Mesodermal cell (in vitro differentiated cells): ENCODE measurements at regions not wholly inside any gene's neighbourhood (a gene's known extent, or its start where the extent isn't known, plus 50 kb on each side); places are given as distances from the start of the nearest gene placed in this dataset.

Experiments used
- H3K27ac ChIP-seq: 2 replicates; pipeline ENCODE4 v1.7.0; 2013; ENCODE audit warnings: mild to moderate bottlenecking, low read depth, low read length, moderate library complexity; ENCODE audit not compliant: severe bottlenecking
- H3K36me3 ChIP-seq: 2 replicates; pipeline ENCODE4 v1.7.1; 2013; ENCODE audit warnings: mild to moderate bottlenecking, low read length, moderate library complexity; ENCODE audit not compliant: control insufficient read depth, insufficient read depth
- H3K4me1 ChIP-seq: one replicate; pipeline ENCODE4 v1.7.1; 2013; ENCODE audit warnings: mild to moderate bottlenecking, low read length; ENCODE audit not compliant: insufficient read depth, control insufficient read depth, poor library complexity, severe bottlenecking
- H3K4me3 ChIP-seq: 2 replicates; pipeline ENCODE4 v1.7.0; 2013; ENCODE audit warnings: low read length, control low read depth, mild to moderate bottlenecking; ENCODE audit not compliant: insufficient read depth, poor library complexity, severe bottlenecking; ENCODE audit errors: extremely low read depth
- H3K9me3 ChIP-seq: 2 replicates; pipeline ENCODE4 v1.7.1; 2013; ENCODE audit warnings: mild to moderate bottlenecking, low read length, moderate library complexity; ENCODE audit not compliant: control insufficient read depth
- WGBS, 2 experiments: methylation state at CpG; one replicate each; pipeline ENCODE4 v1.1.5; 2013; ENCODE audit warnings: missing lambda C conversion rate in 2 of 2; ENCODE audit not compliant: insufficient coverage in 2 of 2; 5-methylcytosine and 5-hydroxymethylcytosine counted together

- WGBS, 2 experiments = 92 to 95% methylated on average over 7 to 9 of the region's 12 CpGs
- no peak overlapping the region for H3K27ac ChIP-seq
- H3K36me3 ChIP-seq = no peaks in the 10 kb centered on the region
- H3K4me1 ChIP-seq = peaks cover 5% of the 10 kb centered on the region
- no peaks in the 10 kb centered on the region for H3K9me3 ChIP-seq
- no peak overlapping the region for H3K4me3 ChIP-seq
Measured at GRCh38 chr11:70606248-70606950, 208.1 kb downstream of the CTTN start.

DNA sequence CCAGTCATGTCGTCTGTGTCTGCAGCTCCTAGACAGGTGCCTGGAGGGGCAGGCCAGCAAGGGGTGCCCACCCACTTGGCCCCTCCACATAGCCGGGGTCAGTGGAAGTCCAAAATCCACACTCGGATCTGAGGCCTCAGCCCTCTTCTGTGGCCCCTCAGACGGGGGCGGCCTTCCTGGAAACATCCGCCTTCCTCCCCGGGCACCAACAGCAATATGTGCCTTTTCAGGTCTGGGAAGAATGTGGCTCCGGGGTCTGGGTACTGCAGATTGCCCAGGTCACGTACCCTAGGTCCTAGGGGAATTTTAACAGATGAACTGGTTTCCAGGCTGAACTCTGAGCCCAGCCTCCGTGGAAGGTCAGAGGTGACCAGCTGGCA, 208.6 kb downstream of the CTTN start:
- no peak overlapping the region for H3K27ac ChIP-seq
- 88% methylated on average over 10 of the region's 10 CpGs for WGBS, 2 experiments
- no peak overlapping the region for H3K4me3 ChIP-seq
- no peaks in the 10 kb centered on the region for H3K9me3 ChIP-seq
- H3K36me3 ChIP-seq = no peaks in the 10 kb centered on the region
- H3K4me1 ChIP-seq = peaks cover 7% of the 10 kb centered on the region

- H3K4me3 ChIP-seq = no peak overlapping the region
- H3K36me3 ChIP-seq = no peaks in the 10 kb centered on the region
- 74 to 78% methylated on average over 4 to 5 of the region's 6 CpGs for WGBS, 2 experiments
- H3K4me1 ChIP-seq = peaks cover 10% of the 10 kb centered on the region
- H3K27ac ChIP-seq = no peak overlapping the region
- no peaks in the 10 kb centered on the region for H3K9me3 ChIP-seq
Measured at GRCh38 chr11:70607561-70607960, 209.2 kb downstream of the CTTN start.

GRCh38 chr11:70608568-70609470, 210.5 kb downstream of the CTTN start:
- no peak overlapping the region for H3K4me3 ChIP-seq
- H3K27ac ChIP-seq = no peak overlapping the region
- H3K36me3 ChIP-seq = no peaks in the 10 kb centered on the region
- 73 to 77% methylated on average over 32 to 35 of the region's 35 CpGs for WGBS, 2 experiments
- H3K4me1 ChIP-seq = peaks cover 10% of the 10 kb centered on the region
- H3K9me3 ChIP-seq = no peaks in the 10 kb centered on the region

GRCh38 chr11:70610566-70611565, 212.5 kb downstream of the CTTN start:
- no peaks in the 10 kb centered on the region for H3K9me3 ChIP-seq
- 45 to 49% methylated on average over 17 to 18 of the region's 22 CpGs for whole genome bisulfite sequencing, 2 experiments
- H3K27ac ChIP-seq = no peak overlapping the region
- H3K4me3 ChIP-seq = no peak overlapping the region
- peaks cover 10% of the 10 kb centered on the region for H3K4me1 ChIP-seq
- no peaks in the 10 kb centered on the region for H3K36me3 ChIP-seq

GRCh38 chr11:70611821-70612220, 213.5 kb downstream of the CTTN start:
- no peak overlapping the region for H3K4me3 ChIP-seq
- no peaks in the 10 kb centered on the region for H3K9me3 ChIP-seq
- no peaks in the 10 kb centered on the region for H3K36me3 ChIP-seq
- WGBS, 2 experiments = 38 to 56% methylated on average over 3 to 12 of the region's 14 CpGs
- peaks cover 10% of the 10 kb centered on the region for H3K4me1 ChIP-seq
- H3K27ac ChIP-seq = no peak overlapping the region

- 90 to 91% methylated on average over 19 to 24 of the region's 24 CpGs for WGBS, 2 experiments
- H3K27ac ChIP-seq = no peak overlapping the region
- peaks cover 10% of the 10 kb centered on the region for H3K4me1 ChIP-seq
Measured at GRCh38 chr11:70612459-70613141, 214.3 kb downstream of the CTTN start.

GRCh38 chr11:70614034-70614681, 215.8 kb downstream of the CTTN start:
- 95 to 98% methylated on average over 4 of the region's 7 CpGs for WGBS, 2 experiments
- H3K4me1 ChIP-seq = peaks cover 7% of the 10 kb centered on the region
- H3K27ac ChIP-seq = no peak overlapping the region
- H3K36me3 ChIP-seq = no peaks in the 10 kb centered on the region
- H3K4me3 ChIP-seq = no peak overlapping the region
- no peaks in the 10 kb centered on the region for H3K9me3 ChIP-seq

More at GRCh38 chr11:70612459-70613141, 214.3 kb downstream of the CTTN start:
- no peak overlapping the region for H3K4me3 ChIP-seq
- H3K36me3 ChIP-seq = no peaks in the 10 kb centered on the region
- no peaks in the 10 kb centered on the region for H3K9me3 ChIP-seq

- H3K4me3 ChIP-seq = no peak overlapping the region
- WGBS, 2 experiments = 94 to 95% methylated on average over 16 of the region's 18 CpGs
- H3K9me3 ChIP-seq = no peaks in the 10 kb centered on the region
- peaks cover 7% of the 10 kb centered on the region for H3K4me1 ChIP-seq
- H3K36me3 ChIP-seq = no peaks in the 10 kb centered on the region
- H3K27ac ChIP-seq = no peak overlapping the region
Measured at GRCh38 chr11:70615036-70615875, 216.9 kb downstream of the CTTN start.
